ENCODE measurements at regions not wholly inside any gene's neighbourhood (a gene's known extent, or its start where the extent isn't known, plus 50 kb on each side); places are given as distances from the start of the nearest gene placed in this dataset.
"Not testable (repeated sequence)": the region's sequence is repeated elsewhere in the genome, so short reads cannot be mapped to it uniquely, and the experiment has no call there.

DNA sequence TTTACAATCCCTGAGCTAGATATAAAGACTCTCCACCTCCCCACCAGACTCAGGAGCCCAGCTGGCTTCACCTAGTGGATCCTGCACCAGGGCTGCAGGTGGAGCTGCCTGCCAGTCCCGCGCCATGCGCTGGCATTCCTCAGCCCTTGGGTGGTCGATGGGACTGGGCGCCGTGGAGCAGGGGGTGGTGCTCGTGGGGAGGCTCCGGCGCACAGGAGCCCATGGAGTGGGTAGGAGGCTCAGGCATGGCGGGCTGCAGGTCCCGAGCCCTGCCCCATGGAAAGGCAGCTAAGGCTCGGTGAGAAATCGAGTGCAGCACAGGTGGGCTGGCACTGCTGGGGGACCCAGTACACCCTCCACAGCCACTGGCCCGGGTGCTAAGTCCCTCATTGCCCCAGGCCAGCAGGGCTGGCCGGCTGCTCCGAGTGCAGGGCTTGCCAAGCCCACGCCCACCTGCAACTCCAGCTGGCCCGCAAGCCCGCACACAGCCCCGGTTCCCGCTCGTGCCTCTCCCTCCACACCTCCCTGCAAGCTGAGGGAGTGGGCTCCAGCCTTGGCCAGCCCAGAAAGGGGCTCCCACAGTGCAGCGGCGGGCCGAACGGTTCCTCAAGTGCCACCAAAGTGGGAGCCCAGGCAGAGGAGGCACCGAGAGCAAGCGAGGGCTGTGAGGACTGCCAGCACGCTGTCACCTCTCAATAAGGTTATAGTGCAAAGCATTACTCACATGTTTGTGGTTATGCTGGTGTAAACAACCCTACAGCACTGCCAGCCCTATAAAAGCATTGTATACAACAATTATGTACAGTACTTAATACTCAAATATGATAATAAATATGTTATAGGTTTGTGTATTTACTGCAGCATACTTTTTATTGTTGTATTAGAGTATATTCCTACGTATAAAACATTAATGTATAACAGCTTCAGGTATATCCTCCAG lies 757.3 kb downstream of the SLC6A15 start:
- H3K4me3 Mint-ChIP-seq; CTCF ChIA-PET; H3K4me1 ChIP-seq (ENCODE audit: control insufficient read depth in 2 of 2, insufficient read depth in 2 of 2, low read length in 2 of 2); H3K9me3 ChIP-seq (ENCODE audit: control insufficient read depth in 2 of 3, low read length in 3 of 3); DNase-seq; H3K27ac Mint-ChIP-seq; ATAC-seq; H3K27me3 Mint-ChIP-seq; H3K4me1 Mint-ChIP-seq; H3K9me3 Mint-ChIP-seq; H3K36me3 ChIP-seq (ENCODE audit: control insufficient read depth in 2 of 3, insufficient read depth in 3 of 3, low read length in 3 of 3); H3K27ac ChIP-seq (ENCODE audit: low read depth, low read length); H3K36me3 Mint-ChIP-seq; H3K4me3 ChIP-seq (ENCODE audit: low read length); POLR2A ChIA-PET; intact Hi-C loops (cut with micrococcal nuclease); H3K27me3 ChIP-seq (ENCODE audit: control insufficient read depth in 2 of 2, insufficient read depth in 2 of 2, low read length in 2 of 2): not testable (repeated sequence)

DNA sequence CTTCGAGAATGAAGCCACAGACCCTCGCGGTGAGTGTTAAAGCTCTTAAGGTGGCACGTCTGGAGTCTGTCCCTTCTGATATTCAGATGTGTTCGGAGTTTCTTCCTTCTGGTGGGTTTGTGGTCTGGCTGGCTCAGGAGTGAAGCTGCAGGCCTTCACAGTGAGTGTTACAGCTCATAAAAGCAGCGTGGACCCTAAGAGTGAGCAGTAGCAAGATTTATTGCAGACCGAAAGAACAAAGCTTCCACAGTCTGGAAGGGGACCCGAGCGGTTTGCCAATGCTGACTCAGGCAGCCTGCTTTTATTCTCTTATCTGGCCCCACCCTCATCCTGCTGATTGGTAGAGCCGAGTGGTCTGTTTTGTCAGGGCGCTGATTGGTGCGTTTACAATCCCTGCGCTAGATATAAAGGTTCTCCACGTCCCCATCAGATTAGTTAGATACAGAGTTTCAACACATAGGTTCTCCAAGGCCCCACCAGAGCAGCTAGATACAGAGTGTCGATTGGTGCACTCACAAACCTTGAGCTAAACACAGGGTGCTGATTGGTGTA lies 758.1 kb downstream of the SLC6A15 start:
- H3K36me3 Mint-ChIP-seq; H3K27ac Mint-ChIP-seq; H3K36me3 ChIP-seq (ENCODE audit: control insufficient read depth in 2 of 3, insufficient read depth in 3 of 3, low read length in 3 of 3); H3K4me3 Mint-ChIP-seq; H3K4me3 ChIP-seq (ENCODE audit: low read length); H3K4me1 ChIP-seq (ENCODE audit: control insufficient read depth in 2 of 2, insufficient read depth in 2 of 2, low read length in 2 of 2); H3K4me1 Mint-ChIP-seq; H3K27me3 ChIP-seq (ENCODE audit: control insufficient read depth in 2 of 2, insufficient read depth in 2 of 2, low read length in 2 of 2); CTCF ChIA-PET; H3K9me3 ChIP-seq (ENCODE audit: control insufficient read depth in 2 of 3, low read length in 3 of 3); intact Hi-C loops (cut with micrococcal nuclease); POLR2A ChIA-PET; DNase-seq; H3K27ac ChIP-seq (ENCODE audit: low read depth, low read length); ATAC-seq; H3K27me3 Mint-ChIP-seq: not testable (repeated sequence)
- peaks cover 0 to 11% (median 5%) of the 10 kb centered on the region in 11 donors for H3K9me3 Mint-ChIP-seq

GRCh38 chr12:84150201-84150600 lies 762.4 kb downstream of the SLC6A15 start:
- DNase-seq (no peak), ATAC-seq (no peak)
- Mint-ChIP-seq H3K9me3 (peaks cover 4 to 23% (median 13%) of the 10 kb centered on the region in 11 donors), H3K4me1 (no peaks in the 10 kb centered on the region), H3K27me3 (no peaks in the 10 kb centered on the region), H3K27ac (no peak overlapping the region), H3K4me3 (no peak overlapping the region), H3K36me3 (no peaks in the 10 kb centered on the region)
- Histone ChIP-seq H3K4me1 (ENCODE audit: control insufficient read depth in 2 of 2, insufficient read depth in 2 of 2, low read length in 2 of 2) (no peaks in the 10 kb centered on the region), H3K4me3 (ENCODE audit: low read length) (no peak overlapping the region), H3K27me3 (ENCODE audit: control insufficient read depth in 2 of 2, insufficient read depth in 2 of 2, low read length in 2 of 2) (no peaks in the 10 kb centered on the region), H3K36me3 (ENCODE audit: control insufficient read depth in 2 of 3, insufficient read depth in 3 of 3, low read length in 3 of 3) (no peaks in the 10 kb centered on the region), H3K27ac (ENCODE audit: low read depth, low read length) (no peak overlapping the region), H3K9me3 (ENCODE audit: control insufficient read depth in 2 of 3, low read length in 3 of 3) (peaks cover 0 to 3% (median 0%) of the 10 kb centered on the region in 3 experiments)
- ChIA-PET CTCF (no interaction called here), POLR2A (no interaction called here)
- intact Hi-C loops (cut with micrococcal nuclease), result no loop called here

DNA sequence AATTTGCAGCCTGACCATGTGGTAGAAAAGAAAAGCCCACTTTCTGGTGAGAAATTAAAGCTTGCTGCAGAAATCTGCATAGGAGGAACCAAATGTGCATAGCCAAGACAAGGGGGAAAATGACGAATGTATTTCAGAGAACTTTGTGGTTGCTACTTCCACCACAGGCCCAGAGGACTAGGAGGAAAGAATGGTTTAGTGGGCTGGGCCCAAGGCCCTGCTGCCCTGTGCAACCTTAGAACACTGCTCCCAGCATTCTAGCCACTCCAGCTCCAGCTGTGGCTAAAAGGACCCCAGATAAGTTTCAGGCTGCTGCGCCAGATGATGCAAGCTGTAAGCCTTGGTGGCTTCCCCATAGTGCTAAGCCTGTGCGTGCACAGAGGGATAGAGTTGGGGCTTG lies 764.3 kb downstream of the SLC6A15 start:
- POLR2A ChIA-PET, result no interaction called here
- no peak overlapping the region for H3K4me3 Mint-ChIP-seq

GRCh38 chr12:84136862-84137367 lies 775.7 kb downstream of the SLC6A15 start:
- intact Hi-C loops (cut with micrococcal nuclease), result no loop called here
- ATAC-seq, result no peak
- ChIA-PET CTCF (no interaction called here), POLR2A (no interaction called here)
- Histone ChIP-seq H3K27me3 (ENCODE audit: control insufficient read depth in 2 of 2, insufficient read depth in 2 of 2, low read length in 2 of 2) (no peaks in the 10 kb centered on the region), H3K27ac (ENCODE audit: low read depth, low read length) (no peak overlapping the region), H3K9me3 (ENCODE audit: control insufficient read depth in 2 of 3, low read length in 3 of 3) (no peaks in the 10 kb centered on the region), H3K4me3 (ENCODE audit: low read length) (no peak overlapping the region), H3K36me3 (ENCODE audit: control insufficient read depth in 2 of 3, insufficient read depth in 3 of 3, low read length in 3 of 3) (no peaks in the 10 kb centered on the region), H3K4me1 (ENCODE audit: control insufficient read depth in 2 of 2, insufficient read depth in 2 of 2, low read length in 2 of 2) (no peaks in the 10 kb centered on the region)
- no peak for DNase-seq
- H3K9me3 Mint-ChIP-seq, result peaks cover 0 to 17% (median 0%) of the 10 kb centered on the region in 11 donors
- H3K27ac Mint-ChIP-seq, result no peak overlapping the region
- no peaks in the 10 kb centered on the region for H3K27me3 Mint-ChIP-seq
- no peaks in the 10 kb centered on the region for H3K36me3 Mint-ChIP-seq
- H3K4me3 Mint-ChIP-seq, result no peak overlapping the region
- no peaks in the 10 kb centered on the region for H3K4me1 Mint-ChIP-seq

More for the DNA sequence above, 764.3 kb downstream of the SLC6A15 start:
- Mint-ChIP-seq H3K9me3 (peaks cover 4 to 22% (median 10%) of the 10 kb centered on the region in 11 donors), H3K27ac (no peak overlapping the region), H3K4me1 (no peaks in the 10 kb centered on the region), H3K27me3 (no peaks in the 10 kb centered on the region), H3K36me3 (no peaks in the 10 kb centered on the region)
- CTCF ChIA-PET, result no interaction called here
- Histone ChIP-seq H3K4me3 (ENCODE audit: low read length) (no peak overlapping the region), H3K27ac (ENCODE audit: low read depth, low read length) (no peak overlapping the region), H3K4me1 (ENCODE audit: control insufficient read depth in 2 of 2, insufficient read depth in 2 of 2, low read length in 2 of 2) (no peaks in the 10 kb centered on the region), H3K36me3 (ENCODE audit: control insufficient read depth in 2 of 3, insufficient read depth in 3 of 3, low read length in 3 of 3) (no peaks in the 10 kb centered on the region), H3K27me3 (ENCODE audit: control insufficient read depth in 2 of 2, insufficient read depth in 2 of 2, low read length in 2 of 2) (no peaks in the 10 kb centered on the region), H3K9me3 (ENCODE audit: control insufficient read depth in 2 of 3, low read length in 3 of 3) (peaks cover 0 to 3% (median 0%) of the 10 kb centered on the region in 3 experiments)
- ATAC-seq (no peak), DNase-seq (no peak)
- intact Hi-C loops (cut with micrococcal nuclease), result no loop called here

DNA sequence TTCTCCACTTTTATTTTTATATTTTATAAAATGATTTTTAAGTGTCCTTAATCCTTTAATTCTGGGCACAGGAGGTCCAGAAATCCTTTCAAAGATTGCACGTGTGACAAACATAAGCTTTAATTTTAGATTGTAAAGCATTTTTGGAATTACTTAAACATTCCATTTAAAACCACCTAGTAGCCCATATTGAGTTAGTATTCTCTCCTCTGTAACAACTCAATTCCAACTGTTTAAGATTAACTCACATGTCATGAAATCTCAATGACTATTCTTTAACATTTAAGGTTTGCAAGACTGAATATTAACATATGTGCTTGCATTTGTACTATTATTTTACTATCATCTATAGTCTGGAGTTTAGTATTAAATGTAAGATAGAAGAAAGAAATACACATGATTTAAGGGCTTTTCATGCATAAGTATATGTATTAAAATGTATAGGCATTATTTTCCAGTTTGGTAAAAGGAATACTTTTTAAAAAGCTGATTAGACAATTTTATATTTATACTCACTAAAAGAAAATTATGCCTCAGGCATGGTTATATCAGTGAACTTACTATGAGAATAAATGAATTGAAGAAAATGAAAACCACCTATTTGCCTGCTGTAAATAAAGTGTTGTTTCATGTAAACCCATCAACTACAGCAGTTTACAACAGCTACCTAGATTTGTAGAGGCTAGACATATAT lies 776.9 kb downstream of the SLC6A15 start:
- Mint-ChIP-seq H3K27me3 (no peaks in the 10 kb centered on the region), H3K4me3 (no peak overlapping the region), H3K36me3 (no peaks in the 10 kb centered on the region), H3K27ac (no peak overlapping the region), H3K4me1 (no peaks in the 10 kb centered on the region), H3K9me3 (peaks cover 0 to 15% (median 0%) of the 10 kb centered on the region in 11 donors)
- H3K4me1 ChIP-seq (ENCODE audit: control insufficient read depth in 2 of 2, insufficient read depth in 2 of 2, low read length in 2 of 2), result no peaks in the 10 kb centered on the region
- intact Hi-C loops (cut with micrococcal nuclease), result no loop called here
- no peak overlapping the region for H3K27ac ChIP-seq (ENCODE audit: low read depth, low read length)
- H3K27me3 ChIP-seq (ENCODE audit: control insufficient read depth in 2 of 2, insufficient read depth in 2 of 2, low read length in 2 of 2), result no peaks in the 10 kb centered on the region
- ATAC-seq, result no peak
- no peak overlapping the region for H3K4me3 ChIP-seq (ENCODE audit: low read length)
- H3K9me3 ChIP-seq (ENCODE audit: control insufficient read depth in 2 of 3, low read length in 3 of 3), result no peaks in the 10 kb centered on the region
- no peak for DNase-seq
- H3K36me3 ChIP-seq (ENCODE audit: control insufficient read depth in 2 of 3, insufficient read depth in 3 of 3, low read length in 3 of 3), result no peaks in the 10 kb centered on the region
- CTCF ChIA-PET, result no interaction called here
- POLR2A ChIA-PET, result no interaction called here
